GM12892 (cell line): ENCODE measurements at regions not wholly inside any gene's neighbourhood (a gene's known extent, or its start where the extent isn't known, plus 50 kb on each side); places are given as distances from the start of the nearest gene placed in this dataset.

Source experiments
- DNase-seq: peaks from one replicate; pipeline ENCODE4 v3.0.0; 2011; ENCODE audit not compliant: insufficient read length
- FAIRE-seq: peaks from 2 replicates; lab custom pipeline; 2011; peaks lifted over from hg19 to GRCh38; lab: Jason Lieb, UNC
- POLR2A ChIP-seq: IDR thresholded peaks from 2 replicates; pipeline ENCODE4 v1.6.1; 2011; ENCODE audit warnings: low read depth, low read length, control low read depth
- POLR2AphosphoS5 ChIP-seq: IDR thresholded peaks from 2 replicates; pipeline ENCODE4 v1.6.1; 2011; ENCODE audit warnings: low read depth, low read length, control low read depth
- TAF1 ChIP-seq: IDR thresholded peaks from 2 replicates; pipeline ENCODE4 v1.6.1; 2011; ENCODE audit warnings: low read depth, mild to moderate bottlenecking, control low read depth, low read length, borderline replicate concordance

- DNase-seq (no peak), FAIRE-seq (no peak)
- no peak for TF ChIP-seq POLR2A
- TF ChIP-seq POLR2AphosphoS5: no peak
- TF ChIP-seq TAF1: no peak
These were observed 50.3 kb upstream of the SLC2A13 start for GRCh38 chr12:40156021-40156764.
